ENCODE measurements at regions not wholly inside any gene's neighbourhood (a gene's known extent, or its start where the extent isn't known, plus 50 kb on each side); places are given as distances from the start of the nearest gene placed in this dataset.

- peaks cover 13% of the 10 kb centered on the region for H3K27me3 Mint-ChIP-seq (ENCODE audit: unreplicated experiment)
- no peak for DNase-seq
- H3K4me3 Mint-ChIP-seq (ENCODE audit: low read depth, unreplicated experiment): no peak overlapping the region
- H3K4me1 Mint-ChIP-seq (ENCODE audit: low read depth, unreplicated experiment): no peaks in the 10 kb centered on the region
- BruUV-seq (replicated peaks): no TSS peak
- TF ChIP-seq CTCF (IDR thresholded peaks at IDR 0.05; ENCODE audit: unreplicated experiment): no peak
- CTCF ChIA-PET: interaction anchor here (0.6 kb wide), 1 partner anchor 95 kb away, joined by 3 read pairs; no protein-coding TSS in a partner anchor
- no peaks in the 10 kb centered on the region for H3K36me3 Mint-ChIP-seq (ENCODE audit: insufficient read depth, unreplicated experiment)
- no peaks in the 10 kb centered on the region for H3K9me3 Mint-ChIP-seq (ENCODE audit: low read depth, unreplicated experiment)
- intact Hi-C loops (cut with micrococcal nuclease; ENCODE audit: unreplicated experiment): no loop called here
- no peak overlapping the region for H3K27ac Mint-ChIP-seq (ENCODE audit: unreplicated experiment)
Measured at GRCh38 chr2:126802774-126803433, 95.8 kb upstream of the TEX51 start.

- Mint-ChIP-seq H3K27ac (ENCODE audit: unreplicated experiment) (no peak overlapping the region), H3K9me3 (ENCODE audit: low read depth, unreplicated experiment) (no peaks in the 10 kb centered on the region), H3K4me3 (ENCODE audit: low read depth, unreplicated experiment) (no peak overlapping the region), H3K36me3 (ENCODE audit: insufficient read depth, unreplicated experiment) (no peaks in the 10 kb centered on the region), H3K4me1 (ENCODE audit: low read depth, unreplicated experiment) (peaks cover under 1% of the 10 kb centered on the region), H3K27me3 (ENCODE audit: unreplicated experiment) (peaks cover 8% of the 10 kb centered on the region)
- CTCF ChIA-PET: no interaction called here
- no peak for TF ChIP-seq CTCF (IDR thresholded peaks at IDR 0.05; ENCODE audit: unreplicated experiment)
- intact Hi-C loops (cut with micrococcal nuclease; ENCODE audit: unreplicated experiment): no loop called here
- DNase-seq: no peak
- no TSS peak for BruUV-seq (replicated peaks)
Measured at GRCh38 chr2:126803434-126803775, 95.3 kb upstream of the TEX51 start.

GRCh38 chr2:126804347-126804746 lies 94.3 kb upstream of the TEX51 start:
- Mint-ChIP-seq H3K4me3 (ENCODE audit: low read depth, unreplicated experiment) (no peak overlapping the region), H3K27ac (ENCODE audit: unreplicated experiment) (no peak overlapping the region), H3K36me3 (ENCODE audit: insufficient read depth, unreplicated experiment) (no peaks in the 10 kb centered on the region), H3K9me3 (ENCODE audit: low read depth, unreplicated experiment) (no peaks in the 10 kb centered on the region), H3K27me3 (ENCODE audit: unreplicated experiment) (no peaks in the 10 kb centered on the region), H3K4me1 (ENCODE audit: low read depth, unreplicated experiment) (peaks cover 7% of the 10 kb centered on the region)
- DNase-seq: no peak
- BruUV-seq (replicated peaks): no TSS peak
- no peak for TF ChIP-seq CTCF (IDR thresholded peaks at IDR 0.05; ENCODE audit: unreplicated experiment)
- CTCF ChIA-PET: interaction anchor here (0.6 kb wide), 1 partner anchor 10 kb away, joined by 6 read pairs; no protein-coding TSS in a partner anchor
- intact Hi-C loops (cut with micrococcal nuclease; ENCODE audit: unreplicated experiment): no loop called here

GRCh38 chr2:126808929-126809328 lies 89.8 kb upstream of the TEX51 start:
- no peak for TF ChIP-seq CTCF (IDR thresholded peaks at IDR 0.05; ENCODE audit: unreplicated experiment)
- no peaks in the 10 kb centered on the region for H3K36me3 Mint-ChIP-seq (ENCODE audit: insufficient read depth, unreplicated experiment)
- no peaks in the 10 kb centered on the region for H3K27me3 Mint-ChIP-seq (ENCODE audit: unreplicated experiment)
- H3K9me3 Mint-ChIP-seq (ENCODE audit: low read depth, unreplicated experiment): peaks cover 2% of the 10 kb centered on the region
- no peak overlapping the region for H3K27ac Mint-ChIP-seq (ENCODE audit: unreplicated experiment)
- DNase-seq: peak; percentile 8
- H3K4me1 Mint-ChIP-seq (ENCODE audit: low read depth, unreplicated experiment): peaks cover 7% of the 10 kb centered on the region
- H3K4me3 Mint-ChIP-seq (ENCODE audit: low read depth, unreplicated experiment): no peak overlapping the region
- BruUV-seq (replicated peaks): no TSS peak
- CTCF ChIA-PET: no interaction called here
- intact Hi-C loops (cut with micrococcal nuclease; ENCODE audit: unreplicated experiment): loop anchor here (5.0 kb wide), 1 partner anchor 163 kb away; no protein-coding TSS in a partner anchor
